C4-2B (cell line): ENCODE measurements at regions not wholly inside any gene's neighbourhood (a gene's known extent, or its start where the extent isn't known, plus 50 kb on each side); places are given as distances from the start of the nearest gene placed in this dataset.
A peak's percentile ranks its signal among the peaks of the same experiment; 100 is the strongest.
"Not testable (repeated sequence)": the region's sequence is repeated elsewhere in the genome, so short reads cannot be mapped to it uniquely, and the experiment has no call there.

Source experiments
- H3K27ac ChIP-seq: fragments of 450-650 bp; 2 replicates; pipeline ENCODE4 v1.5.1; 2017
- ZFX ChIP-seq: fragments of 450-650 bp; IDR thresholded peaks from 2 replicates; pipeline ENCODE4 v1.6.1; 2017
- TF ChIP-seq, protein P1 (sequence below): fragments of 450-650 bp; conservative IDR thresholded peaks from 2 replicates; pipeline ENCODE4 v1.5.1; 2017; ENCODE audit warnings: mild to moderate bottlenecking

DNA sequence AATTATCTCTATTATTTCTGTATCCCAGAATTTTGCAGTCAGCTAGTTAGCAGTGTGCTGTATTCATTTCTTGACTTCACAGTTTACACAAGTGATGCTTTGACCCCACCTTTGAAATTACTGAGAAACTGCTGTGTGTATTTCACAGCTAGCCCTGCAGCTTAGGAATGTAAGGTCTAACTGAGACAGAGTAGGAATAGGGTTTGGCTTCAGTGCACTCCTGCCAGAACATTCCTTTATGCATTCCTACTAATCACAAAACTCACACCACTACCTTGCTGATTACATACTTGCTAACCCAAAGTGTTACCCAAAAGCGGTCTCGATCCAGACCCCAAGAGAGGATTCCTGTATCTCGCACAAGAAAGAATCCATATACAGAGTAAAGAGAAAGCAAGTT lies 551.8 kb downstream of the CDH9 start:
- no peak for TF ChIP-seq ZFX
- TF ChIP-seq, protein P1, sequence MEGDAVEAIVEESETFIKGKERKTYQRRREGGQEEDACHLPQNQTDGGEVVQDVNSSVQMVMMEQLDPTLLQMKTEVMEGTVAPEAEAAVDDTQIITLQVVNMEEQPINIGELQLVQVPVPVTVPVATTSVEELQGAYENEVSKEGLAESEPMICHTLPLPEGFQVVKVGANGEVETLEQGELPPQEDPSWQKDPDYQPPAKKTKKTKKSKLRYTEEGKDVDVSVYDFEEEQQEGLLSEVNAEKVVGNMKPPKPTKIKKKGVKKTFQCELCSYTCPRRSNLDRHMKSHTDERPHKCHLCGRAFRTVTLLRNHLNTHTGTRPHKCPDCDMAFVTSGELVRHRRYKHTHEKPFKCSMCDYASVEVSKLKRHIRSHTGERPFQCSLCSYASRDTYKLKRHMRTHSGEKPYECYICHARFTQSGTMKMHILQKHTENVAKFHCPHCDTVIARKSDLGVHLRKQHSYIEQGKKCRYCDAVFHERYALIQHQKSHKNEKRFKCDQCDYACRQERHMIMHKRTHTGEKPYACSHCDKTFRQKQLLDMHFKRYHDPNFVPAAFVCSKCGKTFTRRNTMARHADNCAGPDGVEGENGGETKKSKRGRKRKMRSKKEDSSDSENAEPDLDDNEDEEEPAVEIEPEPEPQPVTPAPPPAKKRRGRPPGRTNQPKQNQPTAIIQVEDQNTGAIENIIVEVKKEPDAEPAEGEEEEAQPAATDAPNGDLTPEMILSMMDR, result no peak
- no peak overlapping the region for H3K27ac ChIP-seq

DNA sequence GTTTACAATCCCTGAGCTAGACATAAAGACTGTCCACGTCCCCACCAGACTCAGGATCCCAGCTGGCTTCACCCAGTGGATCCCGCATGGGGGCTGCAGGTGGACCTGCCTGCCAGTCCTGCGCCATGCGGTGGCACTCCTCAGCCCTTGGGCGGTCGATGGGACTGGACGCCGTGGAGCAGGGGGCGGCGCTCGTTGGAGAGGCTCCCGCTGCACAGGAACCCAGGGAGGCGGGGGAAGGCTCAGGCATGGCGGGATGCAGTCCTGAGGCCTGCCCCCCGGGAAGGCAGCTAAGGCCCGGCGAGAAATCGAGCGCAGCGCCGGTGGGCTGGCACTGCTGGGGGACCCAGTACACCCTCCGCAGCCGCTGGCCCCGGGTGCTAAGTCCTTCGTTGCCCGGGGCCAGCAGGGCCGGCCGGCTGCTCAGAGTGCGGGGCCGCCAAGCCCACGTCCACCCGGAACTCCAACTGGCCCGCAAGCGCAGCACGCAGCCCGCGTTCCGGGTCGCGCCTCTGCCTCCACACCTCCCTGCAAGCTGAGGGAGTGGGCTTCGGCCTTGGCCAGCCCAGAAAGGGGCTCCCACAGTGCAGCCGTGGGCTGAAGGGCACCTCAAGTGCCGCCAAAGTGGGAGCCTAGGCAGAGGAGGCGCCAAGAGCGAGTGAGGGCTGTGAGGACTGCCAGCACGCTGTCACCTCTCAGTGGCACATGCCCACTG lies 553.1 kb downstream of the CDH9 start:
- not testable (repeated sequence) for H3K27ac ChIP-seq

DNA sequence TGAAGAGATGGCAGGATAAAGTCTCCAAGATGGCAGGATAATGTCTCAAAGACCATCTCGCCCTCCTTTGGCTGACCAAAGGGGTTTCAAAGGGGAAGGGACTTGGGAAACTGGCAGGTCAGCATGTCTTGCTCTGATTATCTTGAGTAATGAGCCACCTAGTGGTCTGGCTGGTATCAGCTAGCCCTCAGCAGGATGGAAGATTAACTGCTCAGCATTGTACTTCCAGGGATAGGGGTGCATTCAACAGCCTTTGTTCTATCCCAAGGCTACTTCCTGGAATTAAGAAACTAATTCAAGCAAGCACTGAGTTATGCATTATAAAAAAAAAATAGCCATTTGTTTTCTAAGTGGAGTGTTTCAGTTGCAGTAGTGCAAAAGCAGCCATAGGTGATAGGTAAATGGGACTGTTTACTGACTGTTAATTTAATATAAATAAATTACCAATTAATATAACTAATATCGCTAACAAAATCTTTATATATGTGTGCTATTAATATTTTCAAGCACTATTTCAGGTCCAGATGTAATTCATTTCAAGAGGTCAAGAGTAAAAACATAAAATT lies 555.5 kb downstream of the CDH9 start:
- TF ChIP-seq, protein P1, result peak; percentile 86
- no peak for TF ChIP-seq ZFX
- no peak overlapping the region for H3K27ac ChIP-seq

DNA sequence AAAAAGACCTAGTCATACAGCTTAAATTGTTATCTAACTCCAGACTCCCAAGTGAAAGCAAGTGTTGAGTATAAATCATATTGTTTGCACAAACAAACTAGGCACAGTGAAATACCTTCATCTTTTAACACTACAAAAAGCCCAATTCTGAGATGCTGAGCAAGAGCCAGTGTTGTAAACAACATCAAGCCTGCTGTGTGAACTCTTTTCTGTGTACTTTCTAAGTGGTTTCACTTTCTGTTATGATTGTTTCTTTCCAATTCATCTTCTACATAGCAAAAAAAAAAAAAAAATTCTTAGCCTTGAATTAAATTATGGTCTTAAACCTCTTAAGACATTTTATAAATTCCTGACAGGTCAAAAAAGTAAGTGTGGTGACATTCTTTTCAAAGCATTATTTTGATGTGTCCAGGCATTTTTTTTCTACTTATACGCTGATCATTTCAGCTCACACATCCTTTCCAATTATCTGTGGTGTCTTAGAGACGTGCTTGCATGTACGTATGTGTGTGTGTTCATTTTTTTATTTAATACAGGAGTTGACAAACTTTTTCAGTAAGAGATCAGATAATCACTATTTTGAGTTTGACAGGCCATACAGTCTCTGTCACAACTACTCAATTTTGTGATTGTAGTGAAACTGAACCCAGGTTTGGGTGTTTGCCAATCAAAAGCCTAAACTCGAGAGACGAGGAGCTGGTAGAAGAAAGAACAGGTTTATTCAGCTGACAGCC lies 556.1 kb downstream of the CDH9 start:
- TF ChIP-seq, protein P1, result no peak
- TF ChIP-seq ZFX, result no peak
- H3K27ac ChIP-seq, result no peak overlapping the region

DNA sequence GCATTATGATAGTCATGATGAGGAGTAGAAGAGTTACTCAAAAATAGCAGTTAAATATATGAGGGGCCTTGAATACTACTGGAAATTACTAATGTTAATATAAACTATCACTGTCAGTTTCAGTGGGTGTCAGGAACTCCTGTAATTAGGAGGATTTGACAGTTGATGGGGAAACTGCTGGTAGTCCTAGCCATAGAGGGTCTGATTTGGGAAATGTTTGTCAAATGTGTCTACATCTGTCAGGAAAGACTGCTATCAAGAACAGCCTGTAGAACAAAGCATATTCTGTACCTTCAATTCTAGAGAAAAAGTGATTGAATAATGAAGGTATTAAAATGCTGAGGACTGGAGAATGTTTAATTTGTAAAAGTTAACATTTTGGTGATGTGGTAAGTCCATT lies 567.9 kb downstream of the CDH9 start:
- H3K27ac ChIP-seq, result no peak overlapping the region
- TF ChIP-seq ZFX, result no peak
- TF ChIP-seq, protein P1, result no peak

DNA sequence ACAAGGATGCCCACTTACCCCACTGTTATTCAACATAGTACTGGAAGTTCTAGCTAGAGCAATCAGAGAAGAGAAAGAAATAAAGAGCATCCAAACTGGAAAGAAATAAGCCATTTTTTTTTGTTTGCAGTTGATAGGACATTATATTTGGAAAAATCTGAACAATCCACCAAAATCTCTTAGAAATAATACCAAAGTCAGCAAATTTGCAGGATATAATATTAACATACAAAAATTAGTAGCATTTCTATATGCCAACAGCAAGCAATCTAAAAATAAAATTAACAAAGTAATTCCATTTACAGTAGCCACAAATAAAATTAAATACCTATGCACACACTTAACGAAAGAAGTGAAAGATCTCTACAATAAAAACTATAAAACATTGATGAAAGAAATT lies 599.3 kb downstream of the CDH9 start:
- no peak overlapping the region for H3K27ac ChIP-seq
- TF ChIP-seq ZFX, result no peak
- TF ChIP-seq, protein P1, result no peak

DNA sequence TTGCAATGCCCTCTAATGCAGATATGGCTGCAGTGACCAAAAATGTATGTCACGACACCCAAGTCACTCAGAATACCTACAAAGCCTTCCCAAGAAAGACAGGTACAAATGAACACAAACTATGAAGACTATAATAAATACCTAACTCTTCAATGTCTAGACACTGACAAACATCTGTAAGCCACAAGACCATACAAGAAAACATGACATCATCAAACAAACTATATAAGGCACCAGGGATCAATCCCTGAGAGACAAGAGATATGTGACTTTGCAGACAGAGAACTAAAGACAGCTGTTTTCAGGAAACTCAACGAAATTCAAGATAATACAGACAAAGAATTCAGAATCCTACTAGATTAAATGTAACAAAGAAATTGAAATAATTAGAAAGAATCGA lies 603.7 kb downstream of the CDH9 start:
- no peak for TF ChIP-seq ZFX
- TF ChIP-seq, protein P1, result no peak
- H3K27ac ChIP-seq, result no peak overlapping the region
